CD4-positive, alpha-beta T cell (primary cell): ENCODE measurements at regions not wholly inside any gene's neighbourhood (a gene's known extent, or its start where the extent isn't known, plus 50 kb on each side); places are given as distances from the start of the nearest gene placed in this dataset.

Experiments
- ATAC-seq: fragments of 200-7000 bp; cut with Tn5 transposase; one replicate; pipeline ENCODE4 v1.10.0; 2022; ENCODE audit warnings: mild to moderate bottlenecking; ENCODE audit not compliant: poor library complexity
- CTCF ChIA-PET: fragments of 350-600 bp; sonication (Branson Sonifier 250); formaldehyde crosslinking; loops from one replicate; lab custom pipeline; 2021; ENCODE audit warnings: antibody characterized with exemption, inconsistent platforms; lab: Charles Lee
- POLR2A ChIA-PET: fragments of 350-600 bp; sonication (Branson Sonifier 250); formaldehyde crosslinking; loops from one replicate; lab custom pipeline; 2021; ENCODE audit warnings: antibody characterized with exemption, inconsistent platforms; lab: Charles Lee
- DNase-seq, 14 experiments: peaks; one replicate each; pipeline ENCODE4 v3.0.0-alpha.2; 2013 to 2020; ENCODE audit warnings: mixed read lengths in 2 of 14
- H3K27ac ChIP-seq, 2 donors: one replicate each; pipeline versions ENCODE4 v1.5.1 to v1.7.0; 2013; ENCODE audit warnings: low read length in 2 of 2, low read depth in 1 of 2, mild to moderate bottlenecking in 1 of 2
- H3K27me3 ChIP-seq, 2 experiments: 1 replicate in 1 of 2; 2 replicates in 1 of 2; pipeline versions ENCODE4 v1.6.1 to v1.7.0; 2013; ENCODE audit warnings: low read length in 2 of 2, control low read depth in 1 of 2, mild to moderate bottlenecking in 1 of 2, moderate library complexity in 1 of 2; ENCODE audit not compliant: insufficient read depth in 2 of 2, control insufficient read depth in 1 of 2
- H3K36me3 ChIP-seq: one replicate; pipeline ENCODE4 v1.6.1; 2013; ENCODE audit warnings: low read length, control low read depth; ENCODE audit not compliant: insufficient read depth
- H3K4me1 ChIP-seq: one replicate; pipeline ENCODE4 v1.6.1; 2013; ENCODE audit warnings: low read length, control low read depth; ENCODE audit not compliant: insufficient read depth
- H3K4me3 ChIP-seq: one replicate; pipeline ENCODE4 v1.5.1; 2013; ENCODE audit warnings: mild to moderate bottlenecking, low read length, moderate library complexity
- H3K9me3 ChIP-seq, 2 experiments: 1 replicate in 1 of 2; 2 replicates in 1 of 2; pipeline versions ENCODE4 v1.6.1 to v1.7.0; 2013; ENCODE audit warnings: low read length in 2 of 2, mild to moderate bottlenecking in 2 of 2, control low read depth in 1 of 2, moderate library complexity in 1 of 2; ENCODE audit not compliant: control insufficient read depth in 1 of 2, insufficient read depth in 1 of 2
- H3K27ac Mint-ChIP-seq: one replicate; pipeline ENCODE4 v1.8.0; 2020; ENCODE audit warnings: mixed read lengths
- H3K27me3 Mint-ChIP-seq: one replicate; pipeline ENCODE4 v1.8.0; 2021; ENCODE audit warnings: mixed read lengths
- H3K36me3 Mint-ChIP-seq: one replicate; pipeline ENCODE4 v1.8.0; 2021; ENCODE audit warnings: low read depth, mixed read lengths
- H3K4me1 Mint-ChIP-seq: one replicate; pipeline ENCODE4 v1.8.0; 2021; ENCODE audit warnings: low read depth, mixed read lengths
- H3K4me3 Mint-ChIP-seq: one replicate; pipeline ENCODE4 v1.8.0; 2020; ENCODE audit warnings: mild to moderate bottlenecking, mixed read lengths
- H3K9me3 Mint-ChIP-seq: one replicate; pipeline ENCODE4 v1.8.0; 2020; ENCODE audit warnings: mixed read lengths
- intact Hi-C, 2 experiments: fragments of 100-400 bp; cut with DNase I in 1 of 2; cut with micrococcal nuclease in 1 of 2; formaldehyde crosslinking; loops; one replicate each; pipeline versions ENCODE4 v1.15.1 to v1.9.0; 2023 to 2025; cut with DNase I, micrococcal nuclease
- TF ChIP-seq, protein P1 (sequence below): fragments of 200-600 bp; IDR thresholded peaks from one replicate; pipeline ENCODE4 v1.8.0; 2022; ENCODE audit warnings: antibody characterized with exemption, mild to moderate bottlenecking

DNA sequence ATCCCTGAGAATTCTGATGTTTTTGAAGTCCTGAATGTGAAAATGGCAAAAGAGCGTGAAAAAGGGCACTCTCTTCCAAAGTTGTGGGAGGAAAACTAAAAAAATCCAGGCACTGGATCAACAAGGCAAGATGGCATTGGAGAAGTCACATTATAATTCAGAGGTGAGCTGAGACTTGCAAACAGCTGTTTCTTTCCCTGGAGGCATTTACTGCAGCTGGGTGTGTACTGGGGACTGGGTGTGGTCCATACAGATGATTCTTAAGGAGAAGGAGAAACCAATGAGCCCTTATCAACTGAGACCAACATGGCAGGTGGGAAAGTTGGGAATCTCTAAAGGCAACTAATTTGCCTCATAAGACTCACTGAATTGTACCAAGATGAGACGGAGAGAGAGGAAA lies 313.9 kb downstream of the TRIB2 start:
- TF ChIP-seq, protein P1, sequence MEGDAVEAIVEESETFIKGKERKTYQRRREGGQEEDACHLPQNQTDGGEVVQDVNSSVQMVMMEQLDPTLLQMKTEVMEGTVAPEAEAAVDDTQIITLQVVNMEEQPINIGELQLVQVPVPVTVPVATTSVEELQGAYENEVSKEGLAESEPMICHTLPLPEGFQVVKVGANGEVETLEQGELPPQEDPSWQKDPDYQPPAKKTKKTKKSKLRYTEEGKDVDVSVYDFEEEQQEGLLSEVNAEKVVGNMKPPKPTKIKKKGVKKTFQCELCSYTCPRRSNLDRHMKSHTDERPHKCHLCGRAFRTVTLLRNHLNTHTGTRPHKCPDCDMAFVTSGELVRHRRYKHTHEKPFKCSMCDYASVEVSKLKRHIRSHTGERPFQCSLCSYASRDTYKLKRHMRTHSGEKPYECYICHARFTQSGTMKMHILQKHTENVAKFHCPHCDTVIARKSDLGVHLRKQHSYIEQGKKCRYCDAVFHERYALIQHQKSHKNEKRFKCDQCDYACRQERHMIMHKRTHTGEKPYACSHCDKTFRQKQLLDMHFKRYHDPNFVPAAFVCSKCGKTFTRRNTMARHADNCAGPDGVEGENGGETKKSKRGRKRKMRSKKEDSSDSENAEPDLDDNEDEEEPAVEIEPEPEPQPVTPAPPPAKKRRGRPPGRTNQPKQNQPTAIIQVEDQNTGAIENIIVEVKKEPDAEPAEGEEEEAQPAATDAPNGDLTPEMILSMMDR: no peak
- H3K9me3 ChIP-seq: no peaks in the 10 kb centered on the region
- H3K4me1 ChIP-seq: no peaks in the 10 kb centered on the region
- H3K4me1 Mint-ChIP-seq: no peaks in the 10 kb centered on the region
- H3K4me3 Mint-ChIP-seq: no peak overlapping the region
- ChIA-PET POLR2A (no interaction called here), CTCF (no interaction called here)
- H3K27me3 Mint-ChIP-seq: peaks cover 25% of the 10 kb centered on the region
- H3K36me3 Mint-ChIP-seq: no peaks in the 10 kb centered on the region
- H3K27ac ChIP-seq: no peak overlapping the region
- no peak overlapping the region for H3K27ac Mint-ChIP-seq
- no peak for DNase-seq
- intact Hi-C loops: no loop called here
- H3K4me3 ChIP-seq: no peak overlapping the region
- H3K36me3 ChIP-seq: no peaks in the 10 kb centered on the region
- peaks cover 0 to 4% of the 10 kb centered on the region in 2 experiments for H3K27me3 ChIP-seq
- ATAC-seq: no peak
- H3K9me3 Mint-ChIP-seq: no peaks in the 10 kb centered on the region

DNA sequence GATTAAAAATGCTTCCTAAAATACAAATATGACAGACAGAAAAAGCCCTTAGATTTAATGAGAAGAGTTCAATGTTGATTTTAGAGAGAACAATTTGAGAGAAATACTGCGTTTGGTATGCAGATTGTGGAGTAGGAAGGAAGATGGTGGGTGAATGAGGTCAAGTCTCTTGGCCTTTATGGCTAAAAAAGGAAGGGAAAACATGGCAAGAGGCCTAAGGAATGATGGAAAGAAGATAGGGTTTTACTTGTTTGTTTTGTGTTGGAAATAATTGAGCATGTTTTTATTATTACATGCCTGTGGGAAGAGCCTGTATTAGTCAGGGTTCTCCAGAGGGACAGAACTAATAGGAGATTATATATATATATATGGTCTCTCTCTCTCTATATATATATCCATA lies 318.1 kb downstream of the TRIB2 start:
- H3K27me3 ChIP-seq: peaks cover 0 to 5% of the 10 kb centered on the region in 2 experiments
- POLR2A ChIA-PET: no interaction called here
- TF ChIP-seq, protein P1: no peak
- peaks cover 19% of the 10 kb centered on the region for H3K27me3 Mint-ChIP-seq
- DNase-seq (no peak), ATAC-seq (no peak)
- H3K4me3 Mint-ChIP-seq: no peak overlapping the region
- no peaks in the 10 kb centered on the region for H3K4me1 Mint-ChIP-seq
- H3K9me3 ChIP-seq: peaks cover 0 to 2% of the 10 kb centered on the region in 2 experiments
- H3K27ac Mint-ChIP-seq: no peak overlapping the region
- CTCF ChIA-PET: no interaction called here
- H3K27ac ChIP-seq: no peak overlapping the region
- H3K4me1 ChIP-seq: no peaks in the 10 kb centered on the region
- no peaks in the 10 kb centered on the region for H3K9me3 Mint-ChIP-seq
- intact Hi-C loops: no loop called here
- H3K4me3 ChIP-seq: no peak overlapping the region
- no peaks in the 10 kb centered on the region for H3K36me3 Mint-ChIP-seq
- H3K36me3 ChIP-seq: no peaks in the 10 kb centered on the region

DNA sequence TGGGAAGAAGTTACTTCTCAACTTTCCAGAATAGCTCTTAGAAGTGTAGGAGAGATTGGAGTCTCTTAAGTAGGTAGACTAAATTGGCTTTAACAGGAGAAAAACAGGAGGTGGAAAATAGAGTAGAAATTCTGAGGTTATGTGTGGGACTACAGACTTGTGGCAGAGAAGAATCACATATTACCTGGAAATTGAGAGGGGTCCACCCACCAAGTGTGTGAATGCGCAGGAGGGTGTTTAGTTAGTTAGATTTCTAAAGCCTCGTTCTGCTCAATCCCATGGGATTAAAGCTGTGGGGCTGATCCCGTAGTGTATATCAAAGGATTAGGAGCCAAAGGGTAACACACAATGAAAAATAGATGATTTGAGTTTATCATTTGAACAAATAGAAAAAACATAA lies 319.1 kb downstream of the TRIB2 start:
- CTCF ChIA-PET: no interaction called here
- POLR2A ChIA-PET: no interaction called here

More for the DNA sequence above, 319.1 kb downstream of the TRIB2 start:
- no peak overlapping the region for H3K27ac Mint-ChIP-seq
- intact Hi-C loops: no loop called here
- Histone ChIP-seq H3K9me3 (peaks cover 0 to 10% of the 10 kb centered on the region in 2 experiments), H3K27ac (no peak overlapping the region), H3K27me3 (peaks cover 5 to 10% of the 10 kb centered on the region in 2 experiments), H3K36me3 (no peaks in the 10 kb centered on the region), H3K4me3 (no peak overlapping the region), H3K4me1 (no peaks in the 10 kb centered on the region)
- no peaks in the 10 kb centered on the region for H3K4me1 Mint-ChIP-seq
- TF ChIP-seq, protein P1: no peak
- no peak for DNase-seq
- no peak for ATAC-seq
- no peak overlapping the region for H3K4me3 Mint-ChIP-seq
- no peaks in the 10 kb centered on the region for H3K9me3 Mint-ChIP-seq
- H3K27me3 Mint-ChIP-seq: peaks cover 18% of the 10 kb centered on the region
- no peaks in the 10 kb centered on the region for H3K36me3 Mint-ChIP-seq
